GM12878 (cell line): ENCODE measurements at regions not wholly inside any gene's neighbourhood (a gene's known extent, or its start where the extent isn't known, plus 50 kb on each side); places are given as distances from the start of the nearest gene placed in this dataset.

Experiments
- ATAC-seq: fragments of 200-7000 bp; cut with Tn5 transposase; 3 replicates; pipeline ENCODE4 v1.9.1; 2020; ENCODE audit warnings: mild to moderate bottlenecking, moderate library complexity
- BruUV-seq: library from RNA; stranded (reverse); fragments of 400-500 nt; replicated peaks from 2 replicates; lab custom pipeline; 2021; lab: Mats Ljungman, UMichigan
- CTCF ChIA-PET: fragments of 300-600 bp; sonication (Branson Sonifier 250); formaldehyde crosslinking; extraction: SDS; loops from one replicate; lab custom pipeline; 2021; ENCODE audit warnings: inconsistent platforms; lab: Yijun Ruan, JAX
- POLR2A ChIA-PET: fragments of 350-600 bp; formaldehyde crosslinking; extraction: SDS; loops from one replicate; lab custom pipeline; 2021; ENCODE audit warnings: inconsistent platforms; lab: Charles Lee
- RAD21 ChIA-PET: fragments of 300-600 bp; sonication (Branson Sonifier 250); formaldehyde crosslinking; loops from one replicate; lab custom pipeline; 2023; ENCODE audit warnings: antibody characterized with exemption; ENCODE audit not compliant: unreplicated experiment; lab: Charles Lee
- SMC1A ChIA-PET: fragments of 300-600 bp; sonication (Branson Sonifier 250); formaldehyde crosslinking; loops from one replicate; lab custom pipeline; 2023; ENCODE audit not compliant: unreplicated experiment, uncharacterized antibody; lab: Charles Lee
- DNase-seq: peaks from one replicate; pipeline ENCODE4 v3.0.0-alpha.2; 2011; ENCODE audit warnings: low read depth, low spot score
- FAIRE-seq: peaks from 3 replicates; lab custom pipeline; 2011; peaks lifted over from hg19 to GRCh38; lab: Jason Lieb, UNC
- H2AFZ ChIP-seq: 2 replicates; pipeline ENCODE4 v1.6.0; 2011; ENCODE audit warnings: low read depth, low read length, control low read depth; ENCODE audit not compliant: control insufficient read depth
- H3K27ac ChIP-seq: 2 replicates; pipeline ENCODE4 v1.5.1; 2011; ENCODE audit warnings: control low read depth; ENCODE audit not compliant: control insufficient read depth, insufficient read depth
- H3K27me3 ChIP-seq, 2 experiments: replicated peaks in 1 of 2; 2 replicates each; pipeline versions ENCODE4 v1.6.0 to v1.6.1; 2011; ENCODE audit warnings: low read length in 1 of 2; ENCODE audit not compliant: control insufficient read depth in 2 of 2, insufficient read depth in 2 of 2
- H3K36me3 ChIP-seq, 2 experiments: 2 replicates each; pipeline ENCODE4 v1.5.1; 2011; ENCODE audit warnings: low read length in 1 of 2; ENCODE audit not compliant: control insufficient read depth in 2 of 2, insufficient read depth in 2 of 2
- H3K4me1 ChIP-seq: 2 replicates; pipeline ENCODE4 v1.6.1; 2011; ENCODE audit warnings: mild to moderate bottlenecking, low read length, moderate library complexity, mixed read lengths; ENCODE audit not compliant: control insufficient read depth, insufficient read depth
- H3K4me2 ChIP-seq: 2 replicates; pipeline ENCODE4 v1.6.0; 2011; ENCODE audit warnings: control low read depth; ENCODE audit not compliant: control insufficient read depth, insufficient read depth
- H3K4me3 ChIP-seq: fragments of 200-600 bp; sonication (generic); 2 replicates; pipeline ENCODE4 v1.5.1; 2016
- H3K79me2 ChIP-seq: 2 replicates; pipeline ENCODE4 v1.6.0; 2011; ENCODE audit warnings: low read length; ENCODE audit not compliant: control insufficient read depth, insufficient read depth
- H3K9ac ChIP-seq: 2 replicates; pipeline ENCODE4 v1.8.0; 2011; ENCODE audit warnings: low read length, control low read depth, mixed read lengths; ENCODE audit not compliant: control insufficient read depth, insufficient read depth
- H3K9me3 ChIP-seq: replicated peaks from 3 replicates; pipeline ENCODE4 v1.5.1; 2011; ENCODE audit warnings: mild to moderate bottlenecking, low read length; ENCODE audit not compliant: control insufficient read depth, insufficient read depth
- H4K20me1 ChIP-seq: 2 replicates; pipeline ENCODE4 v1.6.0; 2011; ENCODE audit not compliant: control insufficient read depth, insufficient read depth
- ATF3 ChIP-seq: IDR thresholded peaks from 2 replicates; pipeline ENCODE4 v1.6.1; 2011; ENCODE audit warnings: low read depth, mild to moderate bottlenecking, low read length, moderate library complexity, borderline replicate concordance; ENCODE audit errors: extremely low read depth
- CBFB ChIP-seq: IDR thresholded peaks from 2 replicates; pipeline ENCODE4 v1.6.1; 2016; ENCODE audit warnings: antibody characterized with exemption, low read depth
- ESRRA ChIP-seq: IDR thresholded peaks from 2 replicates; pipeline ENCODE4 v1.6.1; 2012; ENCODE audit warnings: mild to moderate bottlenecking, low read length, improper control_type of control experiment
- HDGF ChIP-seq: fragments of 450-650 bp; IDR thresholded peaks from 2 replicates; pipeline ENCODE4 v1.6.1; 2016; ENCODE audit warnings: antibody characterized with exemption
- NBN ChIP-seq: fragments of 450-650 bp; IDR thresholded peaks from 2 replicates; pipeline ENCODE4 v1.6.1; 2016
- NFIC ChIP-seq: IDR thresholded peaks from 2 replicates; pipeline ENCODE4 v1.6.1; 2012; ENCODE audit warnings: low read depth, mild to moderate bottlenecking, inconsistent platforms, low read length, moderate library complexity
- ZBTB33 ChIP-seq: fragments of 450-650 bp; IDR thresholded peaks from 2 replicates; pipeline ENCODE4 v1.6.1; 2017; ENCODE audit warnings: mild to moderate bottlenecking
- WGBS: methylation state at CpG from one replicate; pipeline ENCODE4 v1.1.6; 2016; ENCODE audit warnings: low lambda C conversion rate; ENCODE audit not compliant: insufficient replicate concordance, insufficient coverage; ENCODE audit errors: missing lambda C conversion rate; 5-methylcytosine and 5-hydroxymethylcytosine counted together
- in situ Hi-C: fragments of 300-500 bp; cut with MboI; formaldehyde crosslinking; loops from 9 replicates; pipeline ENCODE4 v1.14.3; 2018; ENCODE audit warnings: mixed read lengths
- intact Hi-C: fragments of 100-400 bp; cut with micrococcal nuclease; formaldehyde crosslinking; loops from one replicate; pipeline ENCODE4 v1.14.2; 2022; ENCODE audit not compliant: unreplicated experiment
- TF ChIP-seq, protein P1 (sequence below): fragments of 450-650 bp; IDR thresholded peaks from 2 replicates; pipeline ENCODE4 v1.6.1; 2016; ENCODE audit warnings: mild to moderate bottlenecking, moderate library complexity, borderline replicate concordance
- TF ChIP-seq, protein P2 (sequence below): fragments of 450-650 bp; IDR thresholded peaks from 2 replicates; pipeline ENCODE4 v1.6.1; 2018; ENCODE audit warnings: borderline replicate concordance, mild to moderate bottlenecking; ENCODE audit not compliant: partially characterized antibody

- H3K4me1 ChIP-seq = no peaks in the 10 kb centered on the region
- intact Hi-C loops (no loop called here), in situ Hi-C loops (loop anchor here (5.0 to 25.0 kb wide), 4 partner anchors 249 to 1004 kb away; no protein-coding TSS in a partner anchor)
- POLR2A ChIA-PET = no interaction called here
- H3K27ac ChIP-seq = no peak overlapping the region
- H3K4me2 ChIP-seq = no peak overlapping the region
- CTCF ChIA-PET = interaction anchor here (0.7 to 4.7 kb wide), 23 partner anchors 12 to 1030 kb away, joined by 3 to 80 read pairs (median 4); no protein-coding TSS in a partner anchor
- no peaks in the 10 kb centered on the region for H3K36me3 ChIP-seq
- H3K4me3 ChIP-seq = no peak overlapping the region
- no TSS peak for BruUV-seq
- H3K27me3 ChIP-seq = no peaks in the 10 kb centered on the region
- no peak overlapping the region for H2AFZ ChIP-seq
- DNase-seq (no peak), ATAC-seq (no peak), FAIRE-seq (no peak)
- H3K9me3 ChIP-seq = no peaks in the 10 kb centered on the region
- no peak overlapping the region for H3K9ac ChIP-seq
- H4K20me1 ChIP-seq = no peaks in the 10 kb centered on the region
- TF ChIP-seq HDGF (no peak), ESRRA (no peak), NFIC (no peak), CBFB (no peak), ATF3 (no peak), ZBTB33 (no peak), NBN (no peak)
- TF ChIP-seq, protein P1, sequence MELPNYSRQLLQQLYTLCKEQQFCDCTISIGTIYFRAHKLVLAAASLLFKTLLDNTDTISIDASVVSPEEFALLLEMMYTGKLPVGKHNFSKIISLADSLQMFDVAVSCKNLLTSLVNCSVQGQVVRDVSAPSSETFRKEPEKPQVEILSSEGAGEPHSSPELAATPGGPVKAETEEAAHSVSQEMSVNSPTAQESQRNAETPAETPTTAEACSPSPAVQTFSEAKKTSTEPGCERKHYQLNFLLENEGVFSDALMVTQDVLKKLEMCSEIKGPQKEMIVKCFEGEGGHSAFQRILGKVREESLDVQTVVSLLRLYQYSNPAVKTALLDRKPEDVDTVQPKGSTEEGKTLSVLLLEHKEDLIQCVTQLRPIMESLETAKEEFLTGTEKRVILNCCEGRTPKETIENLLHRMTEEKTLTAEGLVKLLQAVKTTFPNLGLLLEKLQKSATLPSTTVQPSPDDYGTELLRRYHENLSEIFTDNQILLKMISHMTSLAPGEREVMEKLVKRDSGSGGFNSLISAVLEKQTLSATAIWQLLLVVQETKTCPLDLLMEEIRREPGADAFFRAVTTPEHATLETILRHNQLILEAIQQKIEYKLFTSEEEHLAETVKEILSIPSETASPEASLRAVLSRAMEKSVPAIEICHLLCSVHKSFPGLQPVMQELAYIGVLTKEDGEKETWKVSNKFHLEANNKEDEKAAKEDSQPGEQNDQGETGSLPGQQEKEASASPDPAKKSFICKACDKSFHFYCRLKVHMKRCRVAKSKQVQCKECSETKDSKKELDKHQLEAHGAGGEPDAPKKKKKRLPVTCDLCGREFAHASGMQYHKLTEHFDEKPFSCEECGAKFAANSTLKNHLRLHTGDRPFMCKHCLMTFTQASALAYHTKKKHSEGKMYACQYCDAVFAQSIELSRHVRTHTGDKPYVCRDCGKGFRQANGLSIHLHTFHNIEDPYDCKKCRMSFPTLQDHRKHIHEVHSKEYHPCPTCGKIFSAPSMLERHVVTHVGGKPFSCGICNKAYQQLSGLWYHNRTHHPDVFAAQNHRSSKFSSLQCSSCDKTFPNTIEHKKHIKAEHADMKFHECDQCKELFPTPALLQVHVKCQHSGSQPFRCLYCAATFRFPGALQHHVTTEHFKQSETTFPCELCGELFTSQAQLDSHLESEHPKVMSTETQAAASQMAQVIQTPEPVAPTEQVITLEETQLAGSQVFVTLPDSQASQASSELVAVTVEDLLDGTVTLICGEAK = no peak
- TF ChIP-seq, protein P2, sequence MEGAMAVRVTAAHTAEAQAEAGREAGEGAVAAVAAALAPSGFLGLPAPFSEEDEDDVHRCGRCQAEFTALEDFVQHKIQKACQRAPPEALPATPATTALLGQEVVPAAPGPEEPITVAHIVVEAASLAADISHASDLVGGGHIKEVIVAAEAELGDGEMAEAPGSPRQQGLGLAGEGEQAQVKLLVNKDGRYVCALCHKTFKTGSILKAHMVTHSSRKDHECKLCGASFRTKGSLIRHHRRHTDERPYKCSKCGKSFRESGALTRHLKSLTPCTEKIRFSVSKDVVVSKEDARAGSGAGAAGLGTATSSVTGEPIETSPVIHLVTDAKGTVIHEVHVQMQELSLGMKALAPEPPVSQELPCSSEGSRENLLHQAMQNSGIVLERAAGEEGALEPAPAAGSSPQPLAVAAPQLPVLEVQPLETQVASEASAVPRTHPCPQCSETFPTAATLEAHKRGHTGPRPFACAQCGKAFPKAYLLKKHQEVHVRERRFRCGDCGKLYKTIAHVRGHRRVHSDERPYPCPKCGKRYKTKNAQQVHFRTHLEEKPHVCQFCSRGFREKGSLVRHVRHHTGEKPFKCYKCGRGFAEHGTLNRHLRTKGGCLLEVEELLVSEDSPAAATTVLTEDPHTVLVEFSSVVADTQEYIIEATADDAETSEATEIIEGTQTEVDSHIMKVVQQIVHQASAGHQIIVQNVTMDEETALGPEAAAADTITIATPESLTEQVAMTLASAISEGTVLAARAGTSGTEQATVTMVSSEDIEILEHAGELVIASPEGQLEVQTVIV = no peak
- RAD21 ChIA-PET = interaction anchor here (0.6 to 4.6 kb wide), 5 partner anchors 185 to 354 kb away, joined by 3 to 32 read pairs (median 8); no protein-coding TSS in a partner anchor
- 33% methylated on average over 6 of the region's 6 CpGs for WGBS
- SMC1A ChIA-PET = interaction anchor here (0.6 to 4.4 kb wide), 12 partner anchors 15 to 706 kb away, joined by 3 to 37 read pairs (median 4); no protein-coding TSS in a partner anchor
- H3K79me2 ChIP-seq = no peaks in the 10 kb centered on the region
Measured at GRCh38 chr20:22338140-22338708, 246.1 kb downstream of the FOXA2 start.
